NCI-H2227 (cell line): ENCODE measurements at regions not wholly inside any gene's neighbourhood (a gene's known extent, or its start where the extent isn't known, plus 50 kb on each side); places are given as distances from the start of the nearest gene placed in this dataset.
"Not testable (repeated sequence)": the region's sequence is repeated elsewhere in the genome, so short reads cannot be mapped to it uniquely, and the experiment has no call there.

Experiments used
- DNase-seq: peaks from one replicate; lab custom pipeline; 2025; ENCODE audit not compliant: unreplicated experiment; lab: John Stamatoyannopoulos, UW

- not testable (repeated sequence) for DNase-seq
These were observed 98.9 kb upstream of the MYO10 start for GRCh38 chr5:17034992-17035391.

- no peak for DNase-seq
These were observed 101.7 kb upstream of the MYO10 start for GRCh38 chr5:17037751-17038150.

- DNase-seq: no peak
These were observed 103.1 kb upstream of the MYO10 start for GRCh38 chr5:17039170-17039569.

- DNase-seq: no peak
These were observed 106.0 kb upstream of the MYO10 start for GRCh38 chr5:17042041-17042440.

- DNase-seq: no peak
These were observed 110.2 kb upstream of the MYO10 start for GRCh38 chr5:17046320-17046719.

- no peak for DNase-seq
These were observed 114.1 kb upstream of the MYO10 start for GRCh38 chr5:17050236-17050635.

GRCh38 chr5:17054911-17055310 is 118.8 kb upstream of the MYO10 start:
- DNase-seq: no peak

GRCh38 chr5:17056141-17056631 is 120.1 kb upstream of the MYO10 start:
- DNase-seq: no peak

GRCh38 chr5:17058438-17058837 is 122.3 kb upstream of the MYO10 start:
- no peak for DNase-seq

- no peak for DNase-seq
These were observed 125.9 kb upstream of the MYO10 start for GRCh38 chr5:17061973-17062470.

GRCh38 chr5:17062741-17063140 is 126.7 kb upstream of the MYO10 start:
- not testable (repeated sequence) for DNase-seq

GRCh38 chr5:17064241-17064640 is 128.2 kb upstream of the MYO10 start:
- DNase-seq: no peak

GRCh38 chr5:17065458-17065857 is 129.4 kb upstream of the MYO10 start:
- no peak for DNase-seq

GRCh38 chr5:17066026-17066425 is 129.9 kb upstream of the MYO10 start:
- DNase-seq: not testable (repeated sequence)

- no peak for DNase-seq
These were observed 131.7 kb upstream of the MYO10 start for GRCh38 chr5:17067657-17068392.

- DNase-seq: no peak
These were observed 134.0 kb upstream of the MYO10 start for GRCh38 chr5:17069995-17070511.

GRCh38 chr5:17070647-17071046 is 134.6 kb upstream of the MYO10 start:
- no peak for DNase-seq

GRCh38 chr5:17075236-17075635 is 139.1 kb upstream of the MYO10 start:
- no peak for DNase-seq

GRCh38 chr5:17076272-17076671 is 140.2 kb upstream of the MYO10 start:
- no peak for DNase-seq

GRCh38 chr5:17077440-17078233 is 139.8 kb upstream of the BASP1 start:
- no peak for DNase-seq

GRCh38 chr5:17079562-17079961 is 137.9 kb upstream of the BASP1 start:
- DNase-seq: no peak

- no peak for DNase-seq
These were observed 137.1 kb upstream of the BASP1 start for GRCh38 chr5:17080361-17080760.
